ENCODE measurements at regions not wholly inside any gene's neighbourhood (a gene's known extent, or its start where the extent isn't known, plus 50 kb on each side); places are given as distances from the start of the nearest gene placed in this dataset.
A peak's percentile ranks its signal among the peaks of the same experiment; 100 is the strongest.

DNA sequence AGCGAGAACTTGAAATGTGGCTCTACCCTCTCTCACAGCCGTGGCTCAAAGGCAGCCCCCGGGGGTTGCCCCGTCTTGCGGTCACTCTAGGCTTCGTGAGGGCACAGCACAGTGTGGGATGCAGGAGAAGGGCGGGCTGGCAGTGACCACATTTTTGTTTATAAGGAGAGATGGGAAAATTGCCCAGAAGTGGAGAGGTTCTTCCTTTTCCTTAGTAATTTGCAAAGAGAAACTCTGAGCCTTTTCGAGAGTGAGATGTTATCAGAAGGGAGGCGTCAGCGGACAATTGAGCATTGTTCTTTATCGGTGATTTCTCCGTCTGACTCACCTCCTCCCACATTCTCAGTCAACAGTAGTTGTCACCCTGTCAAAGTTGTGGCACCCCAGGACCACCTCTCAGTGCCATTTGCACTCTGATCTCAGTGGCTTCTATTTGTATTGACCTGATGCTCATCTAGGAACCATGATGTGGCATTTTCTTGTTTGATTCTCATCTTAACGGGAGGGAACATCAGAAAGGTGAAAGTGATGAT lies 89.6 kb downstream of the ACAA2 start:
- Histone ChIP-seq H2BK12ac (ENCODE audit: low read depth, low read length) (peak overlapping the region; percentile 22; the same call in 1 of the 2 replicates), H3K23ac (ENCODE audit: insufficient read length) (no peak overlapping the region), H2BK20ac (ENCODE audit: low read length) (no peak overlapping the region), H3K4me2 (ENCODE audit: insufficient read depth in 1 of 2, low read depth in 2 of 2, low read length in 2 of 2) (no peak overlapping the region), H3K4me1 (replicated peaks in 1 of 4; ENCODE audit: control insufficient read depth in 3 of 4, insufficient read depth in 4 of 4, low read length in 3 of 4) (peaks cover 0 to 4% (median 3%) of the 10 kb centered on the region in 4 experiments; a peak in 6 of 7 replicates), H3K36me3 (ENCODE audit: control insufficient read depth in 2 of 4, insufficient read depth in 4 of 4, low read length in 3 of 4) (no peaks in the 10 kb centered on the region), H2AK5ac (ENCODE audit: low read depth, low read length) (no peak overlapping the region), H3K14ac (ENCODE audit: insufficient read length) (no peak overlapping the region), H4K8ac (ENCODE audit: extremely low read depth, insufficient read depth, low read length) (no peak overlapping the region), H3K4me3 (ENCODE audit: extremely low read depth in 1 of 4, insufficient read depth in 2 of 4, low read depth in 3 of 4, low read length in 4 of 4) (no peak overlapping the region), H2BK15ac (ENCODE audit: low read length) (no peak overlapping the region), H4K5ac (ENCODE audit: insufficient read length, low read depth, low read length) (no peak overlapping the region), H3K23me2 (ENCODE audit: low read depth, low read length) (no peaks in the 10 kb centered on the region), H2BK5ac (ENCODE audit: low read depth, low read length) (no peak overlapping the region), H3K4ac (replicated peaks; ENCODE audit: insufficient read length, low read depth, low read length) (no peak overlapping the region), H4K20me1 (replicated peaks in 1 of 2; ENCODE audit: control insufficient read depth in 1 of 2, insufficient read depth in 2 of 2, low read length in 2 of 2) (no peaks in the 10 kb centered on the region), H3K79me1 (ENCODE audit: low read depth, low read length) (no peaks in the 10 kb centered on the region), H3K9ac (replicated peaks in 1 of 4; ENCODE audit: extremely low read depth in 1 of 4, low read depth in 3 of 4, low read length in 3 of 4) (no peak overlapping the region), H3K27me3 (replicated peaks in 1 of 4; ENCODE audit: control insufficient read depth in 3 of 4, extremely low read depth in 1 of 4, insufficient read depth in 3 of 4, low read length in 3 of 4) (no peaks in the 10 kb centered on the region), H3K27ac (ENCODE audit: low read depth, low read length) (no peak overlapping the region), H3K79me2 (ENCODE audit: control insufficient read depth in 1 of 2, insufficient read depth in 2 of 2, low read length in 2 of 2) (no peaks in the 10 kb centered on the region), H2BK120ac (replicated peaks; ENCODE audit: low read depth, low read length) (no peak overlapping the region), H2AFZ (ENCODE audit: low read length) (no peak overlapping the region), H4K91ac (replicated peaks; ENCODE audit: insufficient read length, low read length) (no peak overlapping the region), H3K56ac (replicated peaks; ENCODE audit: insufficient read length, low read depth, low read length) (no peak overlapping the region), H3K18ac (ENCODE audit: extremely low read depth, low read length) (no peak overlapping the region), H3K9me3 (ENCODE audit: insufficient read depth in 2 of 2, low read depth in 1 of 2, low read length in 1 of 2) (no peaks in the 10 kb centered on the region)
- POLR2A ChIA-PET (ENCODE audit: partially characterized antibody) = interaction anchor here (0.7 kb wide), 1 partner anchor 16 kb away, joined by 3 read pairs; no protein-coding TSS in a partner anchor
- FAIRE-seq (no peak), DNase-seq (ENCODE audit: low read depth in 1 of 2, low spot score in 2 of 2) (no peak)
- CTCF ChIA-PET (ENCODE audit: partially characterized antibody) = interaction anchor here (0.6 to 2.0 kb wide), 5 partner anchors 9 to 88 kb away, joined by 3 to 6 read pairs (median 4); no protein-coding TSS in a partner anchor
- WGBS, 2 experiments (ENCODE audit: extremely low coverage in 1 of 2, insufficient coverage in 1 of 2, insufficient read length in 1 of 2, insufficient replicate concordance in 2 of 2, low coverage in 1 of 2, low lambda C conversion rate in 2 of 2, missing lambda C conversion rate in 1 of 2) = 85% methylated on average over 13 of the region's 13 CpGs; no CpG with 5 or more reads in 1 of the 2 experiments
- no peak for TF ChIP-seq MAFK (IDR thresholded peaks at IDR 0.05; ENCODE audit: low read depth, low read length)
- TF ChIP-seq SIX5 (IDR thresholded peaks at IDR 0.05; ENCODE audit: low read depth, low read length) = no peak
- TF ChIP-seq, protein P1, sequence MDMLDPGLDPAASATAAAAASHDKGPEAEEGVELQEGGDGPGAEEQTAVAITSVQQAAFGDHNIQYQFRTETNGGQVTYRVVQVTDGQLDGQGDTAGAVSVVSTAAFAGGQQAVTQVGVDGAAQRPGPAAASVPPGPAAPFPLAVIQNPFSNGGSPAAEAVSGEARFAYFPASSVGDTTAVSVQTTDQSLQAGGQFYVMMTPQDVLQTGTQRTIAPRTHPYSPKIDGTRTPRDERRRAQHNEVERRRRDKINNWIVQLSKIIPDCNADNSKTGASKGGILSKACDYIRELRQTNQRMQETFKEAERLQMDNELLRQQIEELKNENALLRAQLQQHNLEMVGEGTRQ (IDR thresholded peaks at IDR 0.05; ENCODE audit: low read length) = no peak
- no peak for TF ChIP-seq SP4 (IDR thresholded peaks at IDR 0.05; ENCODE audit: low read length)
- no peak for TF ChIP-seq CHD1 (IDR thresholded peaks at IDR 0.05; ENCODE audit: low read depth, low read length)
- no peak for TF ChIP-seq RFX5 (IDR thresholded peaks at IDR 0.05; ENCODE audit: borderline replicate concordance, low read depth, low read length)
- no peak for TF ChIP-seq CREB1 (IDR thresholded peaks at IDR 0.05)
- TF ChIP-seq SP1 (IDR thresholded peaks at IDR 0.05; ENCODE audit: low read depth, low read length) = no peak
- TF ChIP-seq, protein P2, sequence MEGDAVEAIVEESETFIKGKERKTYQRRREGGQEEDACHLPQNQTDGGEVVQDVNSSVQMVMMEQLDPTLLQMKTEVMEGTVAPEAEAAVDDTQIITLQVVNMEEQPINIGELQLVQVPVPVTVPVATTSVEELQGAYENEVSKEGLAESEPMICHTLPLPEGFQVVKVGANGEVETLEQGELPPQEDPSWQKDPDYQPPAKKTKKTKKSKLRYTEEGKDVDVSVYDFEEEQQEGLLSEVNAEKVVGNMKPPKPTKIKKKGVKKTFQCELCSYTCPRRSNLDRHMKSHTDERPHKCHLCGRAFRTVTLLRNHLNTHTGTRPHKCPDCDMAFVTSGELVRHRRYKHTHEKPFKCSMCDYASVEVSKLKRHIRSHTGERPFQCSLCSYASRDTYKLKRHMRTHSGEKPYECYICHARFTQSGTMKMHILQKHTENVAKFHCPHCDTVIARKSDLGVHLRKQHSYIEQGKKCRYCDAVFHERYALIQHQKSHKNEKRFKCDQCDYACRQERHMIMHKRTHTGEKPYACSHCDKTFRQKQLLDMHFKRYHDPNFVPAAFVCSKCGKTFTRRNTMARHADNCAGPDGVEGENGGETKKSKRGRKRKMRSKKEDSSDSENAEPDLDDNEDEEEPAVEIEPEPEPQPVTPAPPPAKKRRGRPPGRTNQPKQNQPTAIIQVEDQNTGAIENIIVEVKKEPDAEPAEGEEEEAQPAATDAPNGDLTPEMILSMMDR (IDR thresholded peaks at IDR 0.05; ENCODE audit: control extremely low read depth in 1 of 3, insufficient read depth in 1 of 3, low read depth in 1 of 3, low read length in 3 of 3) = no peak
- no peak for TF ChIP-seq NRF1 (IDR thresholded peaks at IDR 0.05; ENCODE audit: low read depth, low read length)
- TF ChIP-seq EP300 (IDR thresholded peaks at IDR 0.05; ENCODE audit: borderline replicate concordance in 1 of 2, low read depth in 2 of 2, low read length in 2 of 2) = no peak

Data from H1 (cell line).